Astrocyte (in vitro differentiated cells and primary cell): ENCODE measurements at regions not wholly inside any gene's neighbourhood (a gene's known extent, or its start where the extent isn't known, plus 50 kb on each side); places are given as distances from the start of the nearest gene placed in this dataset.

ENCODE experiments used
- EZH2 ChIP-seq: IDR thresholded peaks from 2 replicates; pipeline ENCODE4 v1.6.1; 2012; ENCODE audit warnings: mild to moderate bottlenecking, low read length, inconsistent platforms; ENCODE audit not compliant: insufficient read depth
- TF ChIP-seq, protein P1 (sequence below): IDR thresholded peaks from 2 replicates; pipeline ENCODE4 v1.5.1; 2011; ENCODE audit warnings: low read depth, mild to moderate bottlenecking, inconsistent platforms, low read length, moderate library complexity; ENCODE audit not compliant: insufficient read depth

DNA sequence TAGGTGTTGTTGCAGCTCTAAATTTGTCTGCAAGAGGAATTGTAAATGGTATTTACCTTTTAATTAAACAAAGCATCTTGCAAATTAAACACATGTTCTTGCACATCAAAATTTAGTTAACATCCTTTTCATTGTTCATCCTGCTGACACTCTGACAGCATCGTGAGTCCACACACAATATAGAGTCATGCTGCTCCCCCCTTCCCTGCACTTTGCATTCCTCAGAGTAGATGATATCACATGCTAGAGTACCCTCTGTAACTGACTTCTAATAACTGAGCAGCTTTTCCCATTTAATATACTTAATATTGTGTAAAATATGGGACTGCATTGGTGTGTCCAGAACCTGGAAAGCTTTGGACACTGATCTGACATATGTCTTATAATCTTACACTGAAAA, 138.8 kb upstream of the DPYD start:
- no peak for TF ChIP-seq EZH2
- TF ChIP-seq, protein P1, sequence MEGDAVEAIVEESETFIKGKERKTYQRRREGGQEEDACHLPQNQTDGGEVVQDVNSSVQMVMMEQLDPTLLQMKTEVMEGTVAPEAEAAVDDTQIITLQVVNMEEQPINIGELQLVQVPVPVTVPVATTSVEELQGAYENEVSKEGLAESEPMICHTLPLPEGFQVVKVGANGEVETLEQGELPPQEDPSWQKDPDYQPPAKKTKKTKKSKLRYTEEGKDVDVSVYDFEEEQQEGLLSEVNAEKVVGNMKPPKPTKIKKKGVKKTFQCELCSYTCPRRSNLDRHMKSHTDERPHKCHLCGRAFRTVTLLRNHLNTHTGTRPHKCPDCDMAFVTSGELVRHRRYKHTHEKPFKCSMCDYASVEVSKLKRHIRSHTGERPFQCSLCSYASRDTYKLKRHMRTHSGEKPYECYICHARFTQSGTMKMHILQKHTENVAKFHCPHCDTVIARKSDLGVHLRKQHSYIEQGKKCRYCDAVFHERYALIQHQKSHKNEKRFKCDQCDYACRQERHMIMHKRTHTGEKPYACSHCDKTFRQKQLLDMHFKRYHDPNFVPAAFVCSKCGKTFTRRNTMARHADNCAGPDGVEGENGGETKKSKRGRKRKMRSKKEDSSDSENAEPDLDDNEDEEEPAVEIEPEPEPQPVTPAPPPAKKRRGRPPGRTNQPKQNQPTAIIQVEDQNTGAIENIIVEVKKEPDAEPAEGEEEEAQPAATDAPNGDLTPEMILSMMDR, result no peak
